ENCODE measurements at regions not wholly inside any gene's neighbourhood (a gene's known extent, or its start where the extent isn't known, plus 50 kb on each side); places are given as distances from the start of the nearest gene placed in this dataset.

- TF ChIP-seq EP300 (IDR thresholded peaks at IDR 0.05; ENCODE audit: borderline replicate concordance in 1 of 2, control insufficient read depth in 1 of 2, low read depth in 2 of 2, low read length in 2 of 2) (no peak), CTCF (IDR thresholded peaks at IDR 0.05 in 2 of 3, conservative IDR thresholded peaks at IDR 0.05 in 1 of 3; ENCODE audit: control insufficient read depth in 2 of 3, extremely low read depth in 1 of 3, insufficient read depth in 1 of 3, low read depth in 3 of 3, low read length in 3 of 3) (no peak), POLR2AphosphoS5 (IDR thresholded peaks at IDR 0.05; ENCODE audit: low read length) (no peak), YY1 (IDR thresholded peaks at IDR 0.05; ENCODE audit: low read depth, low read length) (no peak), TARDBP (IDR thresholded peaks at IDR 0.05; ENCODE audit: borderline replicate concordance) (no peak), IRF5 (IDR thresholded peaks at IDR 0.05; ENCODE audit: borderline replicate concordance) (no peak), BACH1 (IDR thresholded peaks at IDR 0.05; ENCODE audit: borderline replicate concordance) (no peak)
Observed at GRCh38 chr11:109749476-109749875, 327.5 kb downstream of the C11orf87 start.
